ENCODE measurements at regions not wholly inside any gene's neighbourhood (a gene's known extent, or its start where the extent isn't known, plus 50 kb on each side); places are given as distances from the start of the nearest gene placed in this dataset.

DNA sequence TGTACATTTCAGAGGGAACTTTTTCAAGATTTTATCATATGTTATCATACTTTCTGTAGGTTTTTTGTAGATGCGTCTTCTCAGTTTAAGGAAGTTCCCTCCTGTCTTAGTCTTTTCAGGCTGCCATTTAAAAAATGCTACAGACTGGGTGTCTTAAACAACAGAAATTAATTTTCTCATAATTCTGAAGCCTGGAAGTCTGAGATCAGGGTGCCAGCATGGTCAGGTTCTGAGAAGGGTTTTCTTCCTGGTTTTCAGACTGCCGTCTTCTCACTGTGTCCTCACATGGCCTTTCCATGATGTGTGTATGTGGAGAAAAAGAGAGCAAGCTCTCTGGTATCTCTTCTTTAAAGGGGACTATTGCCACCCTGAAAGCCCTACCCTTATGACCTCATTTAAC lies 189.9 kb upstream of the SOX2 start:
- H3K4me3 ChIP-seq (ENCODE audit: control insufficient read depth, low read depth, low read length): no peak overlapping the region
- no peak for DNase-seq (ENCODE audit: low read depth)
- TF ChIP-seq CTCF (conservative IDR thresholded peaks at IDR 0.05; ENCODE audit: control insufficient read depth, insufficient read depth, low read depth, low read length): no peak

- H3K4me3 ChIP-seq (ENCODE audit: control insufficient read depth, low read depth, low read length): no peak overlapping the region
- no peak for DNase-seq (ENCODE audit: low read depth)
- TF ChIP-seq CTCF (conservative IDR thresholded peaks at IDR 0.05; ENCODE audit: control insufficient read depth, insufficient read depth, low read depth, low read length): no peak
Observed at GRCh38 chr3:181518222-181518621, 193.5 kb upstream of the SOX2 start.

GRCh38 chr3:181512787-181513186 lies 198.9 kb upstream of the SOX2 start:
- DNase-seq (ENCODE audit: low read depth): no peak
- no peak overlapping the region for H3K4me3 ChIP-seq (ENCODE audit: control insufficient read depth, low read depth, low read length)
- no peak for TF ChIP-seq CTCF (conservative IDR thresholded peaks at IDR 0.05; ENCODE audit: control insufficient read depth, insufficient read depth, low read depth, low read length)

- no peak for DNase-seq (ENCODE audit: low read depth)
- H3K4me3 ChIP-seq (ENCODE audit: control insufficient read depth, low read depth, low read length): no peak overlapping the region
- TF ChIP-seq CTCF (conservative IDR thresholded peaks at IDR 0.05; ENCODE audit: control insufficient read depth, insufficient read depth, low read depth, low read length): no peak
Observed at GRCh38 chr3:181510500-181510899, 201.2 kb upstream of the SOX2 start.

DNA sequence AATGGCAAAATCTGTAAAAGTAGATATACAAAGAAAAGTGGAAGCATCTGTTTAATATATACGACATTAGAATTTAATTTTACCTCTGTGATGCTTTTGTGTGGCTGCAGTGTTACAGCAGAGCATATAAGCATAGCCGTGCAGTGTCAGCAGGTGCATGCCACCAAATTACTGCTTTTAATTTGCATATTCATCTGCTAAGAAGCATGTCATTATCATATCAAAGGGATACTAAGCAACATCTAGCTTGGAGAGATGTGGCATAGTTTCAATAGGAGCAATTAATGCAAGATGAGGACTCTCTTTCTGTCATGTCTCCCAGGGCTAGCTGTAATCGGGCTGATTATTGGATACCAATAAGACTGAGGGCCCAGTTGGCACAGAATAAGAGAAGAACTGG lies 214.4 kb upstream of the SOX2 start:
- H3K4me3 ChIP-seq (ENCODE audit: control insufficient read depth, low read depth, low read length): no peak overlapping the region
- DNase-seq (ENCODE audit: low read depth): no peak
- no peak for TF ChIP-seq CTCF (conservative IDR thresholded peaks at IDR 0.05; ENCODE audit: control insufficient read depth, insufficient read depth, low read depth, low read length)

DNA sequence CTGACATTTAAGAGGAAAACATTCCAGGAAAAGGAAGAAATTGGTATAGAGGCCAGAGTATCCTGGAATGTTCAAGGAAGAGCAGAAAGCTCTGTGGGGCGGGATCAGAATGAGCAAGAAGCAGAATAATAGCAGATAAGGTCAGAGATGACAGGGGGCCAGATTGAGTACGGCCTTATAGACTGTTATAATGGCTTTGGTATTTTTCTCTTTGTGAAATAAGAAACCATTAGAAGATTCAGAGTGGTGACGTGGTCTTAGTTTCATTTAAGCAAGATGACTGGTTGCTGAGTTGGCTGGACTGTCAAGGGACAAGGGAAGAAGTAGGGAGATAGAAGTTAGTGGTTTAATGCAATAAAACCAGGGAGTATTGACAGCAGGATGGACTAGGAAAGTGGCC lies 218.3 kb upstream of the SOX2 start:
- no peak for TF ChIP-seq CTCF (conservative IDR thresholded peaks at IDR 0.05; ENCODE audit: control insufficient read depth, insufficient read depth, low read depth, low read length)
- no peak overlapping the region for H3K4me3 ChIP-seq (ENCODE audit: control insufficient read depth, low read depth, low read length)
- peak; percentile 72 for DNase-seq (ENCODE audit: low read depth)

GRCh38 chr3:181488536-181488935 lies 223.2 kb upstream of the SOX2 start:
- DNase-seq (ENCODE audit: low read depth): no peak
- TF ChIP-seq CTCF (conservative IDR thresholded peaks at IDR 0.05; ENCODE audit: control insufficient read depth, insufficient read depth, low read depth, low read length): no peak
- no peak overlapping the region for H3K4me3 ChIP-seq (ENCODE audit: control insufficient read depth, low read depth, low read length)

Measured in fibroblast of mammary gland (primary cell).